ENCODE measurements at regions not wholly inside any gene's neighbourhood (a gene's known extent, or its start where the extent isn't known, plus 50 kb on each side); places are given as distances from the start of the nearest gene placed in this dataset.

- TF ChIP-seq ZNF462 (CRISPR knock-in tag; IDR thresholded peaks at IDR 0.05) = no peak
- TF ChIP-seq JUNB (IDR thresholded peaks at IDR 0.05; ENCODE audit: unreplicated experiment) = no peak
- no peak for TF ChIP-seq POLR2AphosphoS5 (IDR thresholded peaks at IDR 0.05; ENCODE audit: low read depth)
These were observed 418.3 kb upstream of the SALL1 start (continued) for GRCh38 chr16:51569203-51569931.

DNA sequence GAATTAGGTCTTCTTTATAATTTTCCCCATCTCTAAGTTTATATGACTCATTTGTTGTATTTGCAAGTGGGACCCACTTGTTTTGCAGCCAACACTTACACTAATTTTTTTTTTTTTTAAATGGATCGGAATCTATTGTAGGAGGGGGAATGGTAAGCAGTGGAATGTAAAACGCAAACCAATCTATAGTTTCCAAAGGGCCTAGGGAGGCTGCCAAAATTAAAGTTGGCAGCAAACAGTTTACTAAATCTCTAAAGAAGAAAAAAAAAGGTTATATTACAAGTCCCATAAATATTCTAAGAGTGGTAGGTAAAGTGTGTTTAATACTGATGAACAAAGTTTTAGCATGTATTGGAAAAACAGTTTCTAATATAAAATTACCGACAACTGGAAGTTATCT is 416.8 kb upstream of the SALL1 start:
- Mint-ChIP-seq H3K9me3 (peaks cover 8% of the 10 kb centered on the region; the same call in 2 of the 3 replicates), H3K4me3 (no peak overlapping the region), H3K36me3 (ENCODE audit: low read depth) (peaks cover 7% of the 10 kb centered on the region; the same call in 2 of the 3 replicates), H3K4me1 (peaks cover 4% of the 10 kb centered on the region; the same call in 2 of the 3 replicates), H3K27ac (no peak overlapping the region), H3K27me3 (ENCODE audit: insufficient read depth, low read depth, poor library complexity) (no peaks in the 10 kb centered on the region)
- Histone ChIP-seq H2AFZ (no peak overlapping the region), H4K20me1 (replicated peaks; ENCODE audit: insufficient read depth) (no peaks in the 10 kb centered on the region; the same call in 1 of the 2 replicates), H3K27ac (ENCODE audit: low read depth) (no peak overlapping the region), H3K4me1 (ENCODE audit: insufficient read depth) (no peaks in the 10 kb centered on the region), H3K79me2 (replicated peaks; ENCODE audit: insufficient read depth) (no peaks in the 10 kb centered on the region), H3K9me2 (ENCODE audit: insufficient read depth) (peaks cover 17% of the 10 kb centered on the region; the same call in 1 of the 2 replicates), H3K4me2 (no peak overlapping the region), H3F3A (replicated peaks; ENCODE audit: low read depth) (no peaks in the 10 kb centered on the region), H3K27me3 (ENCODE audit: insufficient read depth) (no peaks in the 10 kb centered on the region), H3K36me3 (ENCODE audit: insufficient read depth) (0 out of 2 replicates have a peak, but pooled peaks cover 4% of the 10 kb centered on the region), H3K4me3 (no peak overlapping the region)
- no peak for DNase-seq (ENCODE audit: low spot score)
- no peak for ATAC-seq
- TF ChIP-seq POLR2AphosphoS5 (IDR thresholded peaks at IDR 0.05; ENCODE audit: low read depth) (no peak), REST (IDR thresholded peaks at IDR 0.05; ENCODE audit: unreplicated experiment) (no peak), EZH2 (IDR thresholded peaks at IDR 0.05; ENCODE audit: low read depth, unreplicated experiment) (no peak), ZNF114 (CRISPR knock-in tag; IDR thresholded peaks at IDR 0.05) (no peak), JUNB (IDR thresholded peaks at IDR 0.05; ENCODE audit: unreplicated experiment) (no peak), CREB1 (CRISPR knock-in tag; IDR thresholded peaks at IDR 0.05; ENCODE audit: low read depth) (no peak), ETS1 (IDR thresholded peaks at IDR 0.05) (no peak), NANOG (IDR thresholded peaks at IDR 0.05; ENCODE audit: borderline replicate concordance) (no peak)
- TF ChIP-seq, protein P1, sequence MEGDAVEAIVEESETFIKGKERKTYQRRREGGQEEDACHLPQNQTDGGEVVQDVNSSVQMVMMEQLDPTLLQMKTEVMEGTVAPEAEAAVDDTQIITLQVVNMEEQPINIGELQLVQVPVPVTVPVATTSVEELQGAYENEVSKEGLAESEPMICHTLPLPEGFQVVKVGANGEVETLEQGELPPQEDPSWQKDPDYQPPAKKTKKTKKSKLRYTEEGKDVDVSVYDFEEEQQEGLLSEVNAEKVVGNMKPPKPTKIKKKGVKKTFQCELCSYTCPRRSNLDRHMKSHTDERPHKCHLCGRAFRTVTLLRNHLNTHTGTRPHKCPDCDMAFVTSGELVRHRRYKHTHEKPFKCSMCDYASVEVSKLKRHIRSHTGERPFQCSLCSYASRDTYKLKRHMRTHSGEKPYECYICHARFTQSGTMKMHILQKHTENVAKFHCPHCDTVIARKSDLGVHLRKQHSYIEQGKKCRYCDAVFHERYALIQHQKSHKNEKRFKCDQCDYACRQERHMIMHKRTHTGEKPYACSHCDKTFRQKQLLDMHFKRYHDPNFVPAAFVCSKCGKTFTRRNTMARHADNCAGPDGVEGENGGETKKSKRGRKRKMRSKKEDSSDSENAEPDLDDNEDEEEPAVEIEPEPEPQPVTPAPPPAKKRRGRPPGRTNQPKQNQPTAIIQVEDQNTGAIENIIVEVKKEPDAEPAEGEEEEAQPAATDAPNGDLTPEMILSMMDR (conservative IDR thresholded peaks at IDR 0.05; ENCODE audit: low read depth in 2 of 2) = no peak
